Muscle layer of duodenum (tissue), 2 donors: ENCODE measurements at regions not wholly inside any gene's neighbourhood (a gene's known extent, or its start where the extent isn't known, plus 50 kb on each side); places are given as distances from the start of the nearest gene placed in this dataset.

Experiments
- H3K27ac ChIP-seq: one replicate; pipeline ENCODE4 v1.7.0; 2013; ENCODE audit warnings: mild to moderate bottlenecking, low read length
- H3K27me3 ChIP-seq: one replicate; pipeline ENCODE4 v1.7.0; 2013; ENCODE audit warnings: low read depth, mild to moderate bottlenecking, control low read depth, low read length
- H3K36me3 ChIP-seq, 2 donors: one replicate each; pipeline ENCODE4 v1.7.0; 2013; ENCODE audit warnings: low read length in 2 of 2, control low read depth in 1 of 2, mild to moderate bottlenecking in 1 of 2; ENCODE audit not compliant: insufficient read depth in 2 of 2, control insufficient read depth in 1 of 2
- H3K4me1 ChIP-seq, 2 donors: one replicate each; pipeline ENCODE4 v1.7.0; 2013; ENCODE audit warnings: low read length in 2 of 2, mild to moderate bottlenecking in 2 of 2, control low read depth in 1 of 2, moderate library complexity in 1 of 2; ENCODE audit not compliant: insufficient read depth in 2 of 2, control insufficient read depth in 1 of 2
- H3K4me3 ChIP-seq, 2 donors: one replicate each; pipeline ENCODE4 v1.7.0; 2013; ENCODE audit warnings: low read length in 2 of 2, low read depth in 1 of 2, mild to moderate bottlenecking in 1 of 2
- H3K9me3 ChIP-seq, 2 donors: one replicate each; pipeline ENCODE4 v1.7.0; 2013; ENCODE audit warnings: low read length in 2 of 2, control low read depth in 1 of 2, mild to moderate bottlenecking in 1 of 2; ENCODE audit not compliant: control insufficient read depth in 1 of 2
- donor health status: healthy.

GRCh38 chr9:129457325-129457779 is 163.5 kb downstream of the C9orf50 start:
- no peaks in the 10 kb centered on the region for H3K27me3 ChIP-seq
- peaks cover 15 to 35% of the 10 kb centered on the region in 2 donors for H3K4me1 ChIP-seq
- no peaks in the 10 kb centered on the region for H3K9me3 ChIP-seq
- no peak overlapping the region for H3K27ac ChIP-seq
- H3K4me3 ChIP-seq, result no peak overlapping the region
- H3K36me3 ChIP-seq, result peaks cover 0 to 5% of the 10 kb centered on the region in 2 donors

GRCh38 chr9:129456549-129457324 is 164.2 kb downstream of the C9orf50 start:
- Histone ChIP-seq H3K27me3 (no peaks in the 10 kb centered on the region), H3K4me1 (peaks cover 15 to 38% of the 10 kb centered on the region in 2 donors), H3K9me3 (no peaks in the 10 kb centered on the region), H3K4me3 (no peak overlapping the region), H3K27ac (no peak overlapping the region), H3K36me3 (peaks cover 0 to 5% of the 10 kb centered on the region in 2 donors)

GRCh38 chr9:129455151-129455995 is 165.5 kb downstream of the C9orf50 start:
- Histone ChIP-seq H3K36me3 (no peaks in the 10 kb centered on the region), H3K9me3 (no peaks in the 10 kb centered on the region), H3K4me1 (peaks cover 10 to 31% of the 10 kb centered on the region in 2 donors), H3K4me3 (no peak overlapping the region), H3K27me3 (no peaks in the 10 kb centered on the region), H3K27ac (no peak overlapping the region)

GRCh38 chr9:129454467-129455067 is 166.3 kb downstream of the C9orf50 start:
- Histone ChIP-seq H3K27ac (no peak overlapping the region), H3K4me1 (peaks cover 10 to 24% of the 10 kb centered on the region in 2 donors), H3K9me3 (no peaks in the 10 kb centered on the region), H3K4me3 (no peak overlapping the region), H3K36me3 (no peaks in the 10 kb centered on the region), H3K27me3 (no peaks in the 10 kb centered on the region)

- H3K27ac ChIP-seq, result no peak overlapping the region
- H3K4me3 ChIP-seq, result no peak overlapping the region
- H3K27me3 ChIP-seq, result no peaks in the 10 kb centered on the region
- peaks cover 6 to 16% of the 10 kb centered on the region in 2 donors for H3K4me1 ChIP-seq
- H3K9me3 ChIP-seq, result no peaks in the 10 kb centered on the region
- no peaks in the 10 kb centered on the region for H3K36me3 ChIP-seq
Observed at GRCh38 chr9:129453734-129454133, 167.2 kb downstream of the C9orf50 start.

GRCh38 chr9:129451669-129452068 is 169.2 kb downstream of the C9orf50 start:
- Histone ChIP-seq H3K9me3 (peaks cover 0 to 2% of the 10 kb centered on the region in 2 donors), H3K27me3 (no peaks in the 10 kb centered on the region), H3K4me3 (no peak overlapping the region), H3K4me1 (peaks cover 0 to 20% of the 10 kb centered on the region in 2 donors), H3K36me3 (no peaks in the 10 kb centered on the region), H3K27ac (no peak overlapping the region)

- Histone ChIP-seq H3K27me3 (no peaks in the 10 kb centered on the region), H3K36me3 (no peaks in the 10 kb centered on the region), H3K27ac (no peak overlapping the region), H3K4me3 (no peak overlapping the region), H3K9me3 (peaks cover 0 to 3% of the 10 kb centered on the region in 2 donors), H3K4me1 (peaks cover 0 to 20% of the 10 kb centered on the region in 2 donors)
Observed at GRCh38 chr9:129451089-129451656, 169.7 kb downstream of the C9orf50 start.

GRCh38 chr9:129449066-129449465 is 171.8 kb downstream of the C9orf50 start:
- Histone ChIP-seq H3K36me3 (no peaks in the 10 kb centered on the region), H3K27ac (no peak overlapping the region), H3K4me3 (no peak overlapping the region), H3K27me3 (no peaks in the 10 kb centered on the region), H3K9me3 (peaks cover 0 to 3% of the 10 kb centered on the region in 2 donors), H3K4me1 (peaks cover 0 to 16% of the 10 kb centered on the region in 2 donors)

GRCh38 chr9:129446828-129447550 is 173.9 kb downstream of the C9orf50 start:
- Histone ChIP-seq H3K27ac (no peak overlapping the region), H3K27me3 (no peaks in the 10 kb centered on the region), H3K4me3 (peak overlapping the region in 1 of 2 donors; percentile 2), H3K4me1 (peaks cover 0 to 15% of the 10 kb centered on the region in 2 donors), H3K9me3 (peaks cover 0 to 3% of the 10 kb centered on the region in 2 donors), H3K36me3 (no peaks in the 10 kb centered on the region)

- H3K36me3 ChIP-seq, result no peaks in the 10 kb centered on the region
- H3K9me3 ChIP-seq, result peaks cover 0 to 3% of the 10 kb centered on the region in 2 donors
- H3K27me3 ChIP-seq, result no peaks in the 10 kb centered on the region
- H3K4me1 ChIP-seq, result peaks cover 0 to 11% of the 10 kb centered on the region in 2 donors
- H3K4me3 ChIP-seq, result no peak overlapping the region
- no peak overlapping the region for H3K27ac ChIP-seq
Observed at GRCh38 chr9:129445794-129446306, 175.1 kb downstream of the C9orf50 start.
